GM19193 (cell line): ENCODE measurements at regions not wholly inside any gene's neighbourhood (a gene's known extent, or its start where the extent isn't known, plus 50 kb on each side); places are given as distances from the start of the nearest gene placed in this dataset.

Experiments used
- POLR2A ChIP-seq: IDR thresholded peaks from 4 replicates; pipeline ENCODE4 v1.6.1; 2011; ENCODE audit not compliant: insufficient read depth, insufficient read length; ENCODE audit errors: extremely low read depth

GRCh38 chr2:3108105-3108504, 269.5 kb downstream of the EIPR1 start:
- TF ChIP-seq POLR2A = no peak

GRCh38 chr2:3107567-3107966, 270.1 kb downstream of the EIPR1 start:
- no peak for TF ChIP-seq POLR2A

GRCh38 chr2:3105814-3106569, 271.6 kb downstream of the EIPR1 start:
- no peak for TF ChIP-seq POLR2A

GRCh38 chr2:3104261-3104660, 273.4 kb downstream of the EIPR1 start:
- TF ChIP-seq POLR2A = no peak

GRCh38 chr2:3102922-3103569, 274.6 kb downstream of the EIPR1 start:
- TF ChIP-seq POLR2A = no peak

- no peak for TF ChIP-seq POLR2A
These were observed 275.3 kb downstream of the EIPR1 start for GRCh38 chr2:3102081-3102921.

DNA sequence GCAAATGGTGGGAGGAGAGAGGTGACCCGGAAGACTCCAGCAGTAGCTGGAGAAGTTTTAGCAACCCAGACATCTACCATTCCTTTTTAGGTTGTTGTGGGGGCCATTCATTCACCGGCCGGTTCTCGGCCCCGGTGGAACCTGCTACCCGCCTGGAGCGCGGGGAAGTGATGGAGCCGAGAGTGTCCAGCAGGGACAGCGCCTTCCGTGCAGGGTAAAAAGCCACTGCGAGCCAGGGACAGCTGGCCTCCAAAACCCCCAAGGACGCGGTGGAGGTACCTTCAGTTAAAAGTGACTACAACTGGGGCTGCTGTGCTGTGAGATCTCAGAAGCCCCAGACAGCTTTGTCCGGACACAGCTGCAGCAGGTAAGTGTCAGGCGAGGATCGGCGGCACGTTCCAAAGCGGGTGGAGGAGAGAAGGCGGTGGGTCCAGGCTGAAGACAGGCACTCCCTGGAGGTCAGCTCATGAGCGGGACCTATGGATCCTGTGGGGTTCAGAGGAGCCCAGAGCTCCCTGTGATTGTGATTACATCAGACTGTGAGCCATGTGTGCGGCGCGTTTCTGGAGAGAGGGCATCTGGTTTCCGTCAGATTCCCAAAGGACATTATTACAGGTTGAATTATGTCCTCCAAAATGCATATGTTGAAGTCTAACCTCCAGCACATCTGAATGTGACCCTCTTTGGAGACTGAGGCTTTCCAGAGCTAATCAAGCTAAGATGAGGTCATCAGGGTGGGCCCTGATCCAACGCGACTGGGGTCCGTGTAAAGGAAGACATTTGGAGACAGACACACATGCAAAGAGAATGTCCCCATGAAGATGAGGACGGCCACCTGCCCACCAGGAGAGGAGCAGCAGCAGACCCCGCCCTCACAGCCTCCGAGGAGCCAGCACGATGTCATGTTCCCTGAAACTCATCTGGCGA, 276.3 kb downstream of the EIPR1 start:
- no peak for TF ChIP-seq POLR2A

- TF ChIP-seq POLR2A = no peak
These were observed 277.2 kb downstream of the EIPR1 start for GRCh38 chr2:3100386-3100785.

DNA sequence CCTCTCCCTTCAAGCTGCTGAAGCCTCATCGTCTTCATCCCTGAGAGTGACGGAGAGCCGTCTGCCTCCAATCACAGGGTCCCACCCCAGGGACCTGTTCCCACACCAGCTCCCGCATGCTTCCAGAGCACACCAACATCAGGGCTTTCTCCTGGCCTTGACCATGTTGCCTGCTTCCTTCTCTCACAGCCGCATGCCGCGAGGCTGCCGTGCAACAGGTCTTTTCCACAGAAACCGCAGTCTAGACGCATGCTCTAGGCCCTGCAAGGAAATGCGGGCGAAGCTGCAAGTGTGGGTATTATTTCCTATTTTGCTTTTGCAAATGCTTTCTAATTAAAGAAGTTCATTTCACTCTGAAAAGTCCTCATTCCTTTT, 277.8 kb downstream of the EIPR1 start:
- no peak for TF ChIP-seq POLR2A

DNA sequence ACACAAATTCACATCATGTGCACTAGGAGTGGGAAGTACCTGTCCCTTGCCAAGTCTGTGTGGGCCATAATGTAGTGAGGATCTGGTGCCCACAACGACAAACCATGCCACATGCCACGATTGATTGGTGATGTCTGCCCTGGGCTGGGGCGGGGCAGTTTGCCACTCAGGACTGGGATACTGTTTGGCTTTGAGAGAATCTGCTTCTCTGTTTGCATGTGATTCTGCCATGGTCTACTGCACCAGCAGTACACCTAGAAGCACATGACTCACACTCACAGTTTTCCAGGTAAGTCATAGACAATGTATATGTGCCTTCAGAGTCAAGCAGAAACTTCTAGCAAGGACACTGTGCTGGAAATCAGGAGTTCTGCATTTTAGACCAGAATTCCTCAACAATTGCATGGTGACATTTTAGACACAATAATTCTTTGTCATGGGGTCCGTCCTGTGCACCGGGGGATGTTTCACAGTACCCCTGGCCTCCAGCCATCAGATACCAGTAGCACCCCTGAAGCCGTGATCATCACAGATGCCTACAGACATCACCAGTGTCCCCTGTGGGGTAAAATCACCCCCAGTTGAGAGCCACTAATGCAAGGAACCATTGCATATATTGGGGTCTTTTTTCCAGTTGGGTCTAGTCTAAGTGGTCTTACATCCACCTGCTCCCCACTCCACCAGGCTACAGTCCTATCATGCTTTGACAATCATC, 278.3 kb downstream of the EIPR1 start:
- TF ChIP-seq POLR2A = no peak

- TF ChIP-seq POLR2A = no peak
These were observed 279.4 kb downstream of the EIPR1 start for GRCh38 chr2:3098231-3098630.

GRCh38 chr2:3097804-3098203, 279.8 kb downstream of the EIPR1 start:
- no peak for TF ChIP-seq POLR2A

- TF ChIP-seq POLR2A = no peak
These were observed 282.3 kb downstream of the EIPR1 start for GRCh38 chr2:3094999-3095958.
